ENCODE measurements at regions not wholly inside any gene's neighbourhood (a gene's known extent, or its start where the extent isn't known, plus 50 kb on each side); places are given as distances from the start of the nearest gene placed in this dataset.

GRCh38 chr14:85054178-85054577 is 475.8 kb upstream of the FLRT2 start:
- Mint-ChIP-seq H3K4me1 (no peaks in the 10 kb centered on the region), H3K36me3 (no peaks in the 10 kb centered on the region), H3K4me3 (no peak overlapping the region), H3K27ac (no peak overlapping the region), H3K27me3 (ENCODE audit: low read depth in 3 of 3) (no peaks in the 10 kb centered on the region), H3K9me3 (peaks cover 2 to 16% (median 10%) of the 10 kb centered on the region in 7 donors)
- no peak for DNase-seq
- Histone ChIP-seq H3K4me2 (replicated peaks; ENCODE audit: extremely low read depth, low read length, poor library complexity, severe bottlenecking) (no peak overlapping the region), H2AFZ (ENCODE audit: insufficient read depth, low read depth, low read length, poor library complexity, severe bottlenecking) (no peak overlapping the region), H3K27ac (ENCODE audit: low read depth in 1 of 2, low read length in 2 of 2) (no peak overlapping the region), H3K36me3 (replicated peaks in 1 of 2; ENCODE audit: control insufficient read depth in 1 of 2, insufficient read depth in 2 of 2, low read length in 2 of 2) (no peaks in the 10 kb centered on the region), H3K9ac (ENCODE audit: insufficient read depth, low read length, poor library complexity, severe bottlenecking) (no peak overlapping the region), H4K20me1 (ENCODE audit: insufficient read depth, low read length) (no peaks in the 10 kb centered on the region), H3K27me3 (ENCODE audit: control insufficient read depth in 2 of 2, insufficient read depth in 2 of 2, low read length in 2 of 2) (no peaks in the 10 kb centered on the region), H3K9me3 (replicated peaks in 1 of 2; ENCODE audit: control insufficient read depth in 1 of 2, insufficient read depth in 1 of 2, low read length in 2 of 2) (peaks cover 8 to 12% of the 10 kb centered on the region in 2 donors), H3K79me2 (ENCODE audit: insufficient read depth, low read length) (no peaks in the 10 kb centered on the region), H3K4me3 (replicated peaks in 1 of 3; ENCODE audit: low read depth in 2 of 3, low read length in 3 of 3) (no peak overlapping the region), H3K4me1 (ENCODE audit: control insufficient read depth in 1 of 2, insufficient read depth in 2 of 2, low read length in 2 of 2) (no peaks in the 10 kb centered on the region)
- no peak for TF ChIP-seq CTCF (IDR thresholded peaks at IDR 0.05)
- intact Hi-C loops (cut with micrococcal nuclease): no loop called here

- H3K36me3 ChIP-seq (replicated peaks in 1 of 2; ENCODE audit: control insufficient read depth in 1 of 2, insufficient read depth in 2 of 2, low read length in 2 of 2): no peaks in the 10 kb centered on the region
- TF ChIP-seq CTCF (IDR thresholded peaks at IDR 0.05): no peak
- no peak overlapping the region for H3K27ac Mint-ChIP-seq
- no CpG with 5 or more reads among the region's 1 CpG for WGBS (ENCODE audit: insufficient coverage)
- H2AFZ ChIP-seq (ENCODE audit: insufficient read depth, low read depth, low read length, poor library complexity, severe bottlenecking): no peak overlapping the region
- H4K20me1 ChIP-seq (ENCODE audit: insufficient read depth, low read length): no peaks in the 10 kb centered on the region
- H3K9me3 Mint-ChIP-seq: peaks cover 2 to 13% (median 10%) of the 10 kb centered on the region in 7 donors
- H3K4me3 Mint-ChIP-seq: no peak overlapping the region
- intact Hi-C loops (cut with micrococcal nuclease): no loop called here
- no peaks in the 10 kb centered on the region for H3K27me3 ChIP-seq (ENCODE audit: control insufficient read depth in 2 of 2, insufficient read depth in 2 of 2, low read length in 2 of 2)
- H3K27ac ChIP-seq (ENCODE audit: low read depth in 1 of 2, low read length in 2 of 2): no peak overlapping the region
- no peak overlapping the region for H3K4me2 ChIP-seq (replicated peaks; ENCODE audit: extremely low read depth, low read length, poor library complexity, severe bottlenecking)
- no peak for DNase-seq
- H3K27me3 Mint-ChIP-seq (ENCODE audit: low read depth in 3 of 3): no peaks in the 10 kb centered on the region
- no peak overlapping the region for H3K9ac ChIP-seq (ENCODE audit: insufficient read depth, low read length, poor library complexity, severe bottlenecking)
- H3K9me3 ChIP-seq (replicated peaks in 1 of 2; ENCODE audit: control insufficient read depth in 1 of 2, insufficient read depth in 1 of 2, low read length in 2 of 2): peaks cover 8 to 12% of the 10 kb centered on the region in 2 donors
- H3K4me1 Mint-ChIP-seq: no peaks in the 10 kb centered on the region
- no peaks in the 10 kb centered on the region for H3K36me3 Mint-ChIP-seq
- H3K4me1 ChIP-seq (ENCODE audit: control insufficient read depth in 1 of 2, insufficient read depth in 2 of 2, low read length in 2 of 2): no peaks in the 10 kb centered on the region
- H3K79me2 ChIP-seq (ENCODE audit: insufficient read depth, low read length): no peaks in the 10 kb centered on the region
- no peak overlapping the region for H3K4me3 ChIP-seq (replicated peaks in 1 of 3; ENCODE audit: low read depth in 2 of 3, low read length in 3 of 3)
Observed at GRCh38 chr14:85056267-85056666, 473.7 kb upstream of the FLRT2 start.

Measured in CD14-positive monocyte (primary cell).